Heart left ventricle (tissue), 16 donors: ENCODE measurements at regions not wholly inside any gene's neighbourhood (a gene's known extent, or its start where the extent isn't known, plus 50 kb on each side); places are given as distances from the start of the nearest gene placed in this dataset.

Experiments used
- ATAC-seq, 4 donors: fragments of 200-7000 bp; cut with Tn5 transposase; one replicate each; pipeline ENCODE4 v1.9.1; 2020 to 2022; ENCODE audit warnings: moderate library complexity in 4 of 4, mild to moderate bottlenecking in 3 of 4, moderate number of reproducible peaks in 1 of 4
- DNase-seq, 5 donors: peaks; one replicate each; pipeline ENCODE4 v3.0.0-alpha.2; 2020
- H3K27ac ChIP-seq, 12 donors: fragments of 200-600 bp; sonication (generic) in 4 of 12; one replicate each; pipeline versions ENCODE4 v1.5.0 to v1.8.0; 2016 to 2022; ENCODE audit warnings: mild to moderate bottlenecking in 2 of 12
- H3K27me3 ChIP-seq, 9 donors: fragments of 200-600 bp; sonication (generic) in 2 of 9; one replicate each; pipeline versions ENCODE4 v1.5.1 to v1.8.0; 2016 to 2022; ENCODE audit warnings: mild to moderate bottlenecking in 3 of 9
- H3K36me3 ChIP-seq, 9 donors: fragments of 200-600 bp; sonication (generic) in 2 of 9; one replicate each; pipeline versions ENCODE4 v1.5.0 to v1.8.0; 2018 to 2022; ENCODE audit warnings: mild to moderate bottlenecking in 2 of 9
- H3K4me1 ChIP-seq, 12 donors: fragments of 200-600 bp; sonication (generic) in 4 of 12; one replicate each; pipeline versions ENCODE4 v1.5.0 to v1.8.0; 2016 to 2022; ENCODE audit warnings: mild to moderate bottlenecking in 3 of 12
- H3K4me3 ChIP-seq, 12 donors: fragments of 200-600 bp; sonication (generic) in 4 of 12; one replicate each; pipeline versions ENCODE4 v1.5.0 to v1.8.0; 2017 to 2022; ENCODE audit warnings: mild to moderate bottlenecking in 9 of 12, moderate library complexity in 4 of 12
- H3K9me3 ChIP-seq, 12 donors: fragments of 200-600 bp; sonication (generic) in 4 of 12; one replicate each; pipeline versions ENCODE4 v1.5.0 to v1.8.0; 2016 to 2022; ENCODE audit warnings: mild to moderate bottlenecking in 1 of 12
- CTCF ChIP-seq, 12 donors: fragments of 200-600 bp; sonication (generic) in 4 of 12; IDR thresholded peaks; one replicate each; pipeline versions ENCODE4 v1.5.0 to v1.8.0; 2018 to 2022; ENCODE audit warnings: antibody characterized with exemption in 12 of 12, mild to moderate bottlenecking in 5 of 12
- POLR2A ChIP-seq, 2 donors: fragments of 450-650 bp; IDR thresholded peaks; one replicate each; pipeline ENCODE4 v1.6.1; 2017; ENCODE audit warnings: antibody characterized with exemption in 2 of 2, mild to moderate bottlenecking in 2 of 2, moderate library complexity in 2 of 2
- WGBS, 4 donors: extraction: QIAGEN DNeasy Blood & Tissue Kit in 2 of 4; methylation state at CpG; one replicate each; pipeline versions ENCODE4 v1.1.5 to v1.1.7; 2013 to 2018; 5-methylcytosine and 5-hydroxymethylcytosine counted together
- intact Hi-C, 10 donors: fragments of 100-400 bp; cut with DNase I; formaldehyde crosslinking; loops; one replicate each; pipeline versions ENCODE4 v1.11.1 to v1.14.2; 2022
- donor health status: ischemic (EF 13 %, LVEDD 7.1; RV severe dilation, severe dysfunction).
- donor health status: healthy with polysubstance abuse.
- donor health status: DM: no; HTN: yes; CAD: no.
- donor health status: DM: no; HTN: no; CAD: no.
- donor health status: ischemic (EF 25% LVEDD 6.9; RV normal size, moderate dysfunction).
- donor health status: ischemic (EF 25% LVEDD 5.7; RV mildly dilated, moderate dysfunction).
- donor health status: healthy.
- donor health status: DM: yes; HTN: yes; CAD: no.
- donor health status: ischemic (EF 35%, LVEDD 5.7; RV mildly dilated, moderate dysfunction).
- donor health status: nonischemic (EF 11% LVEDD 7.7; RV severe dilation, severe dysfunction).
- donor health status: DM: yes; HTN: yes; CAD: no.
- donor health status: PGD.
- donor health status: ischemic (EF 29% LVEDD 5.4; RV normal size, mild dysfunction).
- donor health status: nonischemic (EF 23%, LVEDD 6.1; RV moderate dilation, normal function).

- H3K36me3 ChIP-seq, result no peaks in the 10 kb centered on the region
- H3K4me3 ChIP-seq, result no peak overlapping the region
- ATAC-seq (no peak), DNase-seq (no peak)
- no peak overlapping the region for H3K27ac ChIP-seq
- peaks cover 0 to 15% (median 0%) of the 10 kb centered on the region in 9 donors for H3K27me3 ChIP-seq
- TF ChIP-seq CTCF (IDR thresholded peaks at IDR 0.05), result no peak
- H3K4me1 ChIP-seq, result peaks cover 0 to 16% (median 7%) of the 10 kb centered on the region in 12 donors
- intact Hi-C loops, result no loop called here
- H3K9me3 ChIP-seq, result peaks cover 0 to 8% (median 0%) of the 10 kb centered on the region in 12 donors
- 40 to 83% (median 74%) methylated on average over 2 of the region's 2 CpGs for WGBS, 4 donors
Measured at GRCh38 chr5:6837095-6837494, 123.9 kb downstream of the TENT4A start.

GRCh38 chr5:6837519-6838110 lies 124.4 kb downstream of the TENT4A start:
- no peak for DNase-seq
- WGBS, 4 donors, result 49 to 68% (median 59%) methylated on average over 7 to 9 of the region's 9 CpGs
- intact Hi-C loops, result no loop called here

DNA sequence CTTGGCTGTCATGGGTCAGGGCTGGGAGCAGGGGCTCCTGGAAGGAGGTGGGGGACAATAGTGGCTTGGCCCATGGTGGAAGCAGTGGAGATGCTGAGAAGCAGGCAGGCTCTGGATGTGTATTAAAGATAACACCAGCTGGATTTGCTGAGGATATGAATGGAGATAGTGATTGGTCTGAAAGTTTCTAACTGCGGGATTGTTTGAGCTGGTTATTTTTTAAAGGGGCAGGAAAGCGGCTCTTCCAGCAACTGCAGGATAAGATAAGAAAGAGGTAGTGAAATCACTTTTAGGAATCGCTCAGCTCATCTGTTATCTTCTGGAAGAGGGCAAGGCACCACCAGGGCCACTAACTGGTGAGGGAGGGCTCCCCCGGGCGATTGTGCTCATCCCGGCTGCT lies 125.5 kb downstream of the TENT4A start:
- peaks cover 0 to 1% (median 0%) of the 10 kb centered on the region in 12 donors for H3K4me1 ChIP-seq
- peaks cover 0 to 15% (median 0%) of the 10 kb centered on the region in 9 donors for H3K27me3 ChIP-seq
- no peak overlapping the region for H3K4me3 ChIP-seq
- H3K36me3 ChIP-seq, result no peaks in the 10 kb centered on the region
- no peak overlapping the region for H3K27ac ChIP-seq
- ATAC-seq (no peak), DNase-seq (no peak)
- TF ChIP-seq CTCF (IDR thresholded peaks at IDR 0.05) (no peak), POLR2A (IDR thresholded peaks at IDR 0.05) (no peak)
- intact Hi-C loops, result no loop called here
- 18 to 32% (median 24%) methylated on average over 6 of the region's 6 CpGs for WGBS, 4 donors
- H3K9me3 ChIP-seq, result peaks cover 0 to 8% (median 0%) of the 10 kb centered on the region in 12 donors

More at GRCh38 chr5:6837519-6838110, 124.4 kb downstream of the TENT4A start:
- Histone ChIP-seq H3K9me3 (peaks cover 0 to 8% (median 0%) of the 10 kb centered on the region in 12 donors), H3K36me3 (no peaks in the 10 kb centered on the region), H3K4me3 (no peak overlapping the region), H3K27ac (no peak overlapping the region), H3K4me1 (peaks cover 0 to 12% (median 5%) of the 10 kb centered on the region in 12 donors), H3K27me3 (peaks cover 0 to 15% (median 0%) of the 10 kb centered on the region in 9 donors)
- ATAC-seq, result no peak
- no peak for TF ChIP-seq POLR2A (IDR thresholded peaks at IDR 0.05)
- TF ChIP-seq CTCF (IDR thresholded peaks at IDR 0.05), result peak in 11 of 12 donors; percentile 17 to 53 (median 32)

DNA sequence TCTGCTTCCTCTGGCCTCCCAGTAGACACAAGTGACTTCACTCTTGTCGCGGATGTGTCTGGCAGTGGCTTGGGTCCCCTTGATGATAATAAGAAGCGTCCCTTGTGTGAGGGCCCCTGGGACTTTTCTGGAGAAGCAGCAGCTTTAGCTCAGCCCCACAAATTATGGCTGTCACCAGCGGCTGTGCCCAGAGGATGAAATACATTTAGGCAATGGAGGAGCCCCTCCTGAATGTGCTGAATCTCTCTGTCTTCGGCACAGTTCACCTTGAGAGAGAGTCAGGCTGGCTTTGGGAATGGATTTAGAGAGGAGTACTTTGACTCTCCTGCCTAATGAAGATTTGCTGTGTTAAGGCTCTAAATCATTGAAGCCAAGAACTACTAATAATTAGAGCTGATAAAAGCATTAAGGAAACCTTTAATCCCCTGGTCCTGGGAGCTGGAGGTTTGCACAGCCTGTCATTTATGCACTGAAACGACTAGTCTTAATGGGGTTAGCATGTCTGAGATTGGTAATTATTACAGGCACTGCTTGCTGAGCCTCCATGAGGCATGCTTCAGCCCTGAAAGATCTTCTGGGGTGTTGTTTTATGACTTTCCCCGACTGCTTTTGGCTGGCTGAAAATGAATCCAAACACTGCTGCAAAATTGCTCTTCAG lies 127.0 kb downstream of the TENT4A start:
- TF ChIP-seq CTCF (IDR thresholded peaks at IDR 0.05) (no peak), POLR2A (IDR thresholded peaks at IDR 0.05) (no peak)
- 52 to 64% (median 56%) methylated on average over 7 of the region's 7 CpGs for WGBS, 4 donors
- DNase-seq (no peak), ATAC-seq (no peak)
- Histone ChIP-seq H3K4me1 (no peaks in the 10 kb centered on the region), H3K27ac (no peak overlapping the region), H3K4me3 (no peak overlapping the region), H3K36me3 (no peaks in the 10 kb centered on the region), H3K9me3 (peaks cover 0 to 8% (median 0%) of the 10 kb centered on the region in 12 donors), H3K27me3 (peaks cover 0 to 15% (median 0%) of the 10 kb centered on the region in 9 donors)
- intact Hi-C loops, result no loop called here
